AG04450 (cell line): ENCODE measurements at regions not wholly inside any gene's neighbourhood (a gene's known extent, or its start where the extent isn't known, plus 50 kb on each side); places are given as distances from the start of the nearest gene placed in this dataset.

Experiments
- CTCF ChIA-PET: fragments of 300-600, 350-600 bp; formaldehyde crosslinking; extraction: SDS; loops from one replicate; lab custom pipeline; 2022; ENCODE audit warnings: antibody characterized with exemption, inconsistent platforms; lab: Charles Lee
- POLR2A ChIA-PET: fragments of 350-600 bp; formaldehyde crosslinking; extraction: SDS; loops from one replicate; lab custom pipeline; 2021; ENCODE audit warnings: antibody characterized with exemption, inconsistent platforms; lab: Yijun Ruan, JAX
- DNase-seq: peaks from one replicate; pipeline ENCODE4 v3.0.0-alpha.2; 2011; ENCODE audit warnings: low read depth, low spot score
- H3K27ac ChIP-seq: one replicate; pipeline ENCODE4 v1.5.1; 2012; ENCODE audit warnings: low read depth, low read length, control low read depth
- H3K27me3 ChIP-seq: one replicate; pipeline ENCODE4 v1.6.0; 2012; ENCODE audit warnings: low read length; ENCODE audit not compliant: control insufficient read depth, insufficient read depth
- H3K4me3 ChIP-seq: 2 replicates; pipeline ENCODE4 v1.5.1; 2011; ENCODE audit warnings: mild to moderate bottlenecking, low read depth, low read length, control low read depth
- H3K9me3 ChIP-seq: 2 replicates; pipeline ENCODE4 v1.5.1; 2012; ENCODE audit warnings: low read length; ENCODE audit not compliant: control insufficient read depth, insufficient read depth
- CTCF ChIP-seq: IDR thresholded peaks from 2 replicates; pipeline ENCODE4 v1.5.1; 2011; ENCODE audit warnings: low read depth, low read length, control low read depth, inconsistent platforms

- H3K27me3 ChIP-seq, result no peaks in the 10 kb centered on the region
- POLR2A ChIA-PET, result no interaction called here
- H3K27ac ChIP-seq, result no peak overlapping the region
- peaks cover 2% of the 10 kb centered on the region; the same call in 1 of the 2 replicates for H3K9me3 ChIP-seq
- CTCF ChIA-PET, result no interaction called here
- no peak overlapping the region for H3K4me3 ChIP-seq
- TF ChIP-seq CTCF, result no peak
- no peak for DNase-seq
These were observed 152.0 kb upstream of the ADO start for GRCh38 chr10:62652564-62652963.

GRCh38 chr10:62653254-62653653, 151.3 kb upstream of the ADO start:
- Histone ChIP-seq H3K27me3 (no peaks in the 10 kb centered on the region), H3K4me3 (no peak overlapping the region), H3K9me3 (peaks cover 2% of the 10 kb centered on the region; the same call in 1 of the 2 replicates), H3K27ac (no peak overlapping the region)
- ChIA-PET POLR2A (no interaction called here), CTCF (no interaction called here)
- DNase-seq, result no peak
- TF ChIP-seq CTCF, result no peak

GRCh38 chr10:62654966-62655336, 149.6 kb upstream of the ADO start:
- no peak overlapping the region for H3K4me3 ChIP-seq
- CTCF ChIA-PET, result no interaction called here
- POLR2A ChIA-PET, result no interaction called here
- H3K27ac ChIP-seq, result no peak overlapping the region
- H3K27me3 ChIP-seq, result peaks cover 4% of the 10 kb centered on the region
- peaks cover 2% of the 10 kb centered on the region; the same call in 1 of the 2 replicates for H3K9me3 ChIP-seq
- TF ChIP-seq CTCF, result no peak
- no peak for DNase-seq

- no peak for TF ChIP-seq CTCF
- Histone ChIP-seq H3K4me3 (no peak overlapping the region), H3K27ac (no peak overlapping the region), H3K27me3 (peaks cover 4% of the 10 kb centered on the region), H3K9me3 (peaks cover 2% of the 10 kb centered on the region; the same call in 1 of the 2 replicates)
- ChIA-PET CTCF (interaction anchor here (0.6 kb wide), 1 partner anchor 503 kb away, joined by 3 read pairs; no protein-coding TSS in a partner anchor), POLR2A (no interaction called here)
- no peak for DNase-seq
These were observed 149.1 kb upstream of the ADO start for GRCh38 chr10:62655337-62655994.

GRCh38 chr10:62657244-62657835, 147.2 kb upstream of the ADO start:
- no peak overlapping the region for H3K27ac ChIP-seq
- peaks cover 2% of the 10 kb centered on the region; the same call in 1 of the 2 replicates for H3K9me3 ChIP-seq
- H3K4me3 ChIP-seq, result no peak overlapping the region
- peaks cover 4% of the 10 kb centered on the region for H3K27me3 ChIP-seq
- TF ChIP-seq CTCF, result no peak
- no peak for DNase-seq
- POLR2A ChIA-PET, result no interaction called here
- CTCF ChIA-PET, result no interaction called here
